ENCODE measurements at regions not wholly inside any gene's neighbourhood (a gene's known extent, or its start where the extent isn't known, plus 50 kb on each side); places are given as distances from the start of the nearest gene placed in this dataset.

DNA sequence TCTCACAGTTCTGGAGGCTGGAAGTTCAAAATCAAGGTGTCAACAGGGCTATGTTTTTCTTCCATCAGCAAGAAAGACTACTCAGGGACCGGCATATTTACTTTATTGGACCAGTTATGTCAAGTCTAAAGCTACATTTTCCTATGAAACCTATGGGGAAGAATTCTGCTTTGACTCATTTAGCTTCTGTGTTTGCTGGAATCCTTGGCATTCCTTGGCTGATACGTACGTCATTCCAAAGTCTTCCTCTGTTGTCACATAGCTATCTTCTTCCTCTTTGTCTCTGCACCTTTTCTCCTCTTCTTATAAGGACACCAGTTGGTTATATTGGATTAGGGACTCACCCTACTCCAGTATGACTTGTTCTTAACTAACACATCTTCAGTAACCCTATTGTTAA is 137.4 kb upstream of the FBXO11 start:
- TF ChIP-seq, protein P1, sequence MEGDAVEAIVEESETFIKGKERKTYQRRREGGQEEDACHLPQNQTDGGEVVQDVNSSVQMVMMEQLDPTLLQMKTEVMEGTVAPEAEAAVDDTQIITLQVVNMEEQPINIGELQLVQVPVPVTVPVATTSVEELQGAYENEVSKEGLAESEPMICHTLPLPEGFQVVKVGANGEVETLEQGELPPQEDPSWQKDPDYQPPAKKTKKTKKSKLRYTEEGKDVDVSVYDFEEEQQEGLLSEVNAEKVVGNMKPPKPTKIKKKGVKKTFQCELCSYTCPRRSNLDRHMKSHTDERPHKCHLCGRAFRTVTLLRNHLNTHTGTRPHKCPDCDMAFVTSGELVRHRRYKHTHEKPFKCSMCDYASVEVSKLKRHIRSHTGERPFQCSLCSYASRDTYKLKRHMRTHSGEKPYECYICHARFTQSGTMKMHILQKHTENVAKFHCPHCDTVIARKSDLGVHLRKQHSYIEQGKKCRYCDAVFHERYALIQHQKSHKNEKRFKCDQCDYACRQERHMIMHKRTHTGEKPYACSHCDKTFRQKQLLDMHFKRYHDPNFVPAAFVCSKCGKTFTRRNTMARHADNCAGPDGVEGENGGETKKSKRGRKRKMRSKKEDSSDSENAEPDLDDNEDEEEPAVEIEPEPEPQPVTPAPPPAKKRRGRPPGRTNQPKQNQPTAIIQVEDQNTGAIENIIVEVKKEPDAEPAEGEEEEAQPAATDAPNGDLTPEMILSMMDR (optimal IDR thresholded peaks at IDR 0.05 in 1 of 3, IDR thresholded peaks at IDR 0.05 in 1 of 3, conservative IDR thresholded peaks at IDR 0.05 in 1 of 3; ENCODE audit: extremely low read depth in 1 of 3, insufficient read depth in 2 of 3, low read length in 3 of 3): no peak
- no peak for TF ChIP-seq EZH2 (IDR thresholded peaks at IDR 0.05; ENCODE audit: low read length)
